HCT116 (cell line): ENCODE measurements at regions not wholly inside any gene's neighbourhood (a gene's known extent, or its start where the extent isn't known, plus 50 kb on each side); places are given as distances from the start of the nearest gene placed in this dataset.

Experiments
- ATAC-seq: fragments of 200-7000 bp; cut with Tn5 transposase; 2 replicates; pipeline ENCODE4 v1.9.1; 2020; ENCODE audit warnings: mild to moderate bottlenecking, moderate library complexity
- BruUV-seq: library from RNA; stranded (reverse); fragments of 400-500 nt; replicated peaks from 2 replicates; lab custom pipeline; 2021; lab: Mats Ljungman, UMichigan
- CTCF ChIA-PET: fragments of 300-600 bp; sonication (Branson Sonifier 250); formaldehyde crosslinking; loops from one replicate; lab custom pipeline; 2021; ENCODE audit warnings: antibody characterized with exemption; lab: Charles Lee
- POLR2A ChIA-PET: fragments of 300-600, 350-600 bp; sonication (Branson Sonifier 250); formaldehyde crosslinking; loops from one replicate; lab custom pipeline; 2021; ENCODE audit warnings: antibody characterized with exemption; lab: Charles Lee
- RAD21 ChIA-PET, 2 experiments: fragments of 300-600 bp; sonication (Branson Sonifier 250); formaldehyde crosslinking; loops; one replicate each; lab custom pipeline; 2023; ENCODE audit warnings: low total read pairs in 2 of 2; ENCODE audit not compliant: uncharacterized antibody in 2 of 2, unreplicated experiment in 2 of 2, low non-redundant PET in 1 of 2; lab: Charles Lee
- DNase-seq: peaks from one replicate; pipeline ENCODE4 v3.0.0-alpha.2; 2010; ENCODE audit warnings: low read depth, low spot score
- H2AFZ ChIP-seq: fragments of 200-600 bp; shearing (Covaris generic), sonication (generic); 2 replicates; pipeline ENCODE4 v1.6.1; 2017; ENCODE audit warnings: low read depth, mixed run types, mixed read lengths, antibody characterized with exemption, low read length; ENCODE audit not compliant: poor library complexity, severe bottlenecking
- H3K27ac ChIP-seq: 2 replicates; pipeline ENCODE4 v1.5.1; 2012; ENCODE audit warnings: low read depth, low read length
- H3K27me3 ChIP-seq: fragments of 200-600 bp; sonication (generic); 2 replicates; pipeline ENCODE4 v1.6.1; 2016; ENCODE audit warnings: mixed run types, low read length, mixed read lengths; ENCODE audit not compliant: insufficient read depth
- H3K36me3 ChIP-seq, 2 experiments: fragments of 200-500 bp in 1 of 2; fragments of 200-600 bp in 1 of 2; sonication (Bioruptor generic) in 1 of 2; sonication (generic) in 1 of 2; 2 replicates each; pipeline versions ENCODE4 v1.5.1 to v1.6.1; 2014 to 2016; ENCODE audit warnings: low read length in 2 of 2, inconsistent platforms in 1 of 2, mixed read lengths in 1 of 2, mixed run types in 1 of 2; ENCODE audit not compliant: insufficient read depth in 2 of 2, control insufficient read depth in 1 of 2
- H3K4me1 ChIP-seq, 2 experiments: fragments of 200-600 bp in 1 of 2; sonication (generic) in 1 of 2; 2 replicates each; pipeline versions ENCODE4 v1.5.1 to v1.6.1; 2012 to 2017; ENCODE audit warnings: low read length in 2 of 2, inconsistent platforms in 1 of 2, mild to moderate bottlenecking in 1 of 2, mixed read lengths in 1 of 2, mixed run types in 1 of 2, moderate library complexity in 1 of 2; ENCODE audit not compliant: insufficient read depth in 2 of 2, control insufficient read depth in 1 of 2
- H3K4me2 ChIP-seq: fragments of 200-600 bp; sonication (generic); 2 replicates; pipeline ENCODE4 v1.6.1; 2017; ENCODE audit warnings: mixed run types, low read length, mixed read lengths
- H3K4me3 ChIP-seq, 2 experiments: fragments of 200-600 bp in 1 of 2; sonication (generic) in 1 of 2; replicated peaks in 1 of 2; 2 replicates each; pipeline ENCODE4 v1.5.1; 2011 to 2016; ENCODE audit warnings: low read length in 2 of 2, control low read depth in 1 of 2, low read depth in 1 of 2, mild to moderate bottlenecking in 1 of 2, mixed read lengths in 1 of 2, mixed run types in 1 of 2
- H3K79me2 ChIP-seq: fragments of 200-600 bp; sonication (generic); 2 replicates; pipeline ENCODE4 v1.6.1; 2017; ENCODE audit warnings: mild to moderate bottlenecking, mixed run types, low read length, moderate library complexity, mixed read lengths; ENCODE audit not compliant: insufficient read depth
- H3K9ac ChIP-seq: fragments of 200-600 bp; sonication (generic); 2 replicates; pipeline ENCODE4 v1.6.1; 2016; ENCODE audit warnings: low read length, mixed read lengths
- H3K9me2 ChIP-seq: fragments of 200-600 bp; sonication (generic), shearing (Covaris generic); 2 replicates; pipeline ENCODE4 v1.6.1; 2017; ENCODE audit warnings: mixed run types, mild to moderate bottlenecking, moderate library complexity; ENCODE audit not compliant: insufficient read depth
- H3K9me3 ChIP-seq, 2 experiments: fragments of 200-500 bp in 1 of 2; fragments of 200-600 bp in 1 of 2; sonication (Bioruptor generic) in 1 of 2; sonication (generic) in 1 of 2; 2 replicates each; pipeline ENCODE4 v1.6.1; 2014 to 2017; ENCODE audit warnings: low read length in 2 of 2, mixed read lengths in 2 of 2, inconsistent platforms in 1 of 2, low read depth in 1 of 2, mild to moderate bottlenecking in 1 of 2, mixed run types in 1 of 2, moderate library complexity in 1 of 2; ENCODE audit not compliant: control insufficient read depth in 1 of 2, insufficient read depth in 1 of 2
- H4K20me1 ChIP-seq: fragments of 200-600 bp; sonication (generic), shearing (Covaris generic); 2 replicates; pipeline ENCODE4 v1.6.1; 2017; ENCODE audit warnings: mixed run types, mild to moderate bottlenecking, moderate library complexity; ENCODE audit not compliant: insufficient read depth
- EZH2phosphoT487 ChIP-seq: fragments of 200-600 bp; IDR thresholded peaks from 2 replicates; pipeline ENCODE4 v1.6.1; 2018; ENCODE audit warnings: antibody characterized with exemption, borderline replicate concordance
- POLR2A ChIP-seq: IDR thresholded peaks from 2 replicates; pipeline ENCODE4 v1.7.0; 2011; ENCODE audit warnings: borderline replicate concordance; ENCODE audit not compliant: insufficient read depth, insufficient read length; ENCODE audit errors: extremely low read depth
- RAD21 ChIP-seq: IDR thresholded peaks from 2 replicates; pipeline ENCODE4 v1.6.1; 2012; ENCODE audit warnings: low read depth, mild to moderate bottlenecking
- intact Hi-C: fragments of 100-400 bp; cut with micrococcal nuclease; formaldehyde crosslinking; loops from 2 replicates; pipeline ENCODE4 v1.10.0; 2022
- TF ChIP-seq, protein P1 (sequence below): IDR thresholded peaks from 2 replicates; pipeline ENCODE4 v1.6.1; 2011; ENCODE audit warnings: mild to moderate bottlenecking, low read length, moderate library complexity; ENCODE audit not compliant: insufficient replicate concordance; ENCODE audit errors: extremely low read depth

DNA sequence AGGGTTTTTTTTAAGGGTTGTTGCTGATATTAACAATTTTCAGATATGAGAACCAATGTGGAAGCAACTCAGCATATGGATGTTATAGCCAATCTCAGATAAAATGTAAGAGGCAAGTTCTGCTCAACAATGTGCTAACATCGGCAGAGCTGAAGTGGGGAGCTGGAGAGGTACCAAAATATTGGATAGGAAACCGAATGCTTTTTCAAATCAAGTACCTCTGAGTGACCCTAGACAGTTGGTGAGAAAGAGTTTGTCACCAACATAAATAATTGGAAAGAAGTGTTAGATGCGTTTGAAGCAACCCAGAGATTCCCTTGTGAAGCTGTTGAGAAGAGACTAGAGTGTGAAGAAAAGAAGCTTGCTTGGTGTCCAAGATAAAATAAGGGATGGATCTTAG, 140.7 kb downstream of the SOX4 start (continued):
- TF ChIP-seq POLR2A: no peak

DNA sequence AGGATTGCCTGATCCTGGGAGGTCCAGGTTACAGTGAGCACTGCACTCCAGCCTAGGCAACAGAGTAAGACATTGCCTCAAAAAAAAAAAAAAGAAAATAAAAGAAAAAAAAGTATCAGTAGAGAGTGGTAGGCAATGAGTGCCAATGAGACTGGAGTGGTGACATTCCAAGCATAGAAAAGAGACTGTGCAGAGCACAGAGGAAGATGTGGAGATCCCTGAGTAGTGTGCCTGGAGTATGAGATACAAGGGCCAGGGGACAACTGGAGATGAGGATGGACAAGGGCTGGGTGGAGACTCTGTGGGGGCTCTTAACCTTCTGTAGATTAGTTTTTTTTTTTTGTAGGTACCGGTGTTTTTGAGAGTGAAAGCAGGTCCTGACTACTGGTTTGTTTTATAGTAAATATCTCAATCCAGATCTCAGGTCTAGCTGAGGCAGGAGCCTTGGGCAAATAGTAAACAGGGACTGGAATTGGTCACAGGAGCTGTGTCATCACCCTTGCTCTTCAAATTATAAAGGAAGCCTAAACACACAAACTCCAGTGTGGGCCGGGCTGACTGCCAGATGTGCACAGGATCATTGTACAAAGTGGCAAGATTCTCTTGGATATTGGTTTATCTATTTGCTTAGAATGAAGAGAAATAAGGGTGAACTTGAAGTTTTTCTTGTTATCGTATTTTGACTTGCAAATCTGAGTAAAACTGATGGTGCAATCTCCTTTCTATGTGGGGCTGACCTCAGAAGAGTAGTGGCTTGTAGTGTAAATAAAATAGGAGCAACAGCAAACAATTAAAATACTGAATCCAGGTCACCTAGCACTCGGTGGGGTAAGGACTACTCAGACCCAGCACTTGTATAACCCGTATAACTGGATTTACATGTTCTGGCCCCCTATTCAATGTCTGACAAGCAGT, 144.9 kb downstream of the SOX4 start:
- CTCF ChIA-PET: no interaction called here
- Histone ChIP-seq H3K4me2 (peak overlapping the region; percentile 22; the same call in 1 of the 2 replicates), H2AFZ (peak overlapping the region; percentile 49), H3K9me2 (no peaks in the 10 kb centered on the region), H3K27ac (no peak overlapping the region), H4K20me1 (no peaks in the 10 kb centered on the region), H3K4me1 (peaks cover 23 to 42% of the 10 kb centered on the region in 2 experiments; a peak in 3 of 4 replicates), H3K36me3 (no peaks in the 10 kb centered on the region), H3K4me3 (no peak overlapping the region), H3K9ac (no peak overlapping the region), H3K27me3 (no peaks in the 10 kb centered on the region), H3K9me3 (no peaks in the 10 kb centered on the region), H3K79me2 (no peaks in the 10 kb centered on the region)
- RAD21 ChIA-PET: interaction anchor here in 1 of 2 experiments (0.5 kb wide), 1 partner anchor 94 kb away, joined by 6 read pairs; no protein-coding TSS in a partner anchor
- no peak for ATAC-seq
- TF ChIP-seq RAD21: no peak
- TF ChIP-seq, protein P1, sequence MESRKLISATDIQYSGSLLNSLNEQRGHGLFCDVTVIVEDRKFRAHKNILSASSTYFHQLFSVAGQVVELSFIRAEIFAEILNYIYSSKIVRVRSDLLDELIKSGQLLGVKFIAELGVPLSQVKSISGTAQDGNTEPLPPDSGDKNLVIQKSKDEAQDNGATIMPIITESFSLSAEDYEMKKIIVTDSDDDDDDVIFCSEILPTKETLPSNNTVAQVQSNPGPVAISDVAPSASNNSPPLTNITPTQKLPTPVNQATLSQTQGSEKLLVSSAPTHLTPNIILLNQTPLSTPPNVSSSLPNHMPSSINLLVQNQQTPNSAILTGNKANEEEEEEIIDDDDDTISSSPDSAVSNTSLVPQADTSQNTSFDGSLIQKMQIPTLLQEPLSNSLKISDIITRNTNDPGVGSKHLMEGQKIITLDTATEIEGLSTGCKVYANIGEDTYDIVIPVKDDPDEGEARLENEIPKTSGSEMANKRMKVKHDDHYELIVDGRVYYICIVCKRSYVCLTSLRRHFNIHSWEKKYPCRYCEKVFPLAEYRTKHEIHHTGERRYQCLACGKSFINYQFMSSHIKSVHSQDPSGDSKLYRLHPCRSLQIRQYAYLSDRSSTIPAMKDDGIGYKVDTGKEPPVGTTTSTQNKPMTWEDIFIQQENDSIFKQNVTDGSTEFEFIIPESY: no peak
- TF ChIP-seq EZH2phosphoT487: no peak
- POLR2A ChIA-PET: no interaction called here
- no peak for DNase-seq
- no TSS peak for BruUV-seq
- intact Hi-C loops: no loop called here
